T-helper 2 cell treated with Interferon-gamma antibody and Interleukin-4, amounts not matched to agents 100 ng/mL and 5 ng/mL, for 36 hours (primary cell): ENCODE measurements at regions not wholly inside any gene's neighbourhood (a gene's known extent, or its start where the extent isn't known, plus 50 kb on each side); places are given as distances from the start of the nearest gene placed in this dataset.

Experiments
- intact Hi-C: fragments of 100-400 bp; cut with micrococcal nuclease; formaldehyde crosslinking; loops from one replicate; pipeline ENCODE4 v1.15.1; 2023

DNA sequence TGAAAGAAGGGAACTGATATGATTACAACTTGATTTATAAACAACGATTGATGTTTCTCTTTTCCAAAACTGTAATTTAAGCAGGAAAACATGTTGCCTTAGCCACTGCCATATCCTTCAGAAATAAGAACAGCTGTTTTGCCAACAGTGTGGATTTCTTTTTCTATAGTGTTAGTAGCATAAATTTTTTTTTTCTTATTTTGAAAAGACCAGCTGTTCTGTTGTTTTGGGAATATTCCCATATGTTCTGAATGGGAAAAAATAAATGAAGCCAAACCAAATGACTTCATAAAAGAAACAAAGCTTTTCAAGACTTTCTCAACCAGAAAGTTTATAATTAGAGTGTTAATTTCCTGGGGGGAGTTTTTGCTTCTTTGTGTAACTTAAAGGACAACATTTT lies 83.9 kb upstream of the ARHGAP24 start:
- intact Hi-C loops: no loop called here

DNA sequence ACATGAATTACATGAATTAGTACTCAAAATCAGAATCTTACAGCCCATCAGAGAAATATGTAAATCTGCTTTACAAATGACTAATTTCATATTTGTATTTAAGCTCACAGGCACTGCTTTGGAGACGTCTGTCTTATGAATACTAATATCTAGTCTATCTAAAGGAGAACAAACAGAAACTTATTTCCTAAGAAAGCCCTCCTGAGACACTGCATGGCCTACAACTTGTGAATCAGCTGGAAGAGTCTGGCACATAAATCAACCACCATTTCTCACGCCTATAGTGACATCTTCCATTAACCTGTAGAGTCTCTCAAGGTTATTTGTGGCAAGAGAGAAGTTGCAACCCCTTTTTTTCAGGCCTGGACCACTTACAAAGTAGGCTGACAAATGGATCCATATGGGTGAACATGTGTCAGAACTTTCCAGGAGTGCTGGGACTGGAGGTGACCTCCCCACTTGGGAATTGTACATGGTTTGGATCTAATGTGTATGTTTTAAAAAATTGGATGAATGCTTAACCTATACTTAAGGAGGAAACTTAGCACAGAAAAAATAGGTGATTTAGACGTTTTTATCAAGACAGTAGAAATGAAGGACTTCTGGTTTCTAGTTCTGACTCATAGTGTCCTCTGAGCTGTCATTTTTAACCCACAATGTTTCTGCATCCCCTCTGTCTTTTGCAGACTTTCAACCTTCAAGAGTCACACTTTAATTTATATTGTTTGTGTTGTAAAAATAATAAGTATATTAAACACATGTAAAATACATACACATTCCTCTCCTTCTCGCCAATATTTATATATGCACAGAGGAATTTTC lies 83.2 kb upstream of the ARHGAP24 start:
- intact Hi-C loops: no loop called here

DNA sequence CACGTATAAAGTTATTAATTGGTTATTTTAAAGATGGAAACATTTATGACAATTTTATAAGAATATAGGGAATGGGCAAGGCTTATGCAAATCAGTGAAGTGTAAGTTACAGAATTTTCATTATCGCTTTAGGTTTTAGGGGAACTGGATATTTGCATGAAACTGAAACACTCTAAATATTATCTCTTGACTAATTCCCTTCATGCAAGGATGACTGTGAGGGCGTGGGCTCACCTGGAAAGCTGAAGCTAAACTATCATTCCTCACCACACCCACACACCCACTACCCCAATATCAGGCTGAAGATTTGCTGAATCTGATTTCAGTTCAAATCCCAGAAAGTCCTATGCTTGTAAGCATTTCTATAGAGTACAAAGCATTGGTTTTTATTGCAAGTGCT lies 81.7 kb upstream of the ARHGAP24 start:
- intact Hi-C loops: no loop called here

DNA sequence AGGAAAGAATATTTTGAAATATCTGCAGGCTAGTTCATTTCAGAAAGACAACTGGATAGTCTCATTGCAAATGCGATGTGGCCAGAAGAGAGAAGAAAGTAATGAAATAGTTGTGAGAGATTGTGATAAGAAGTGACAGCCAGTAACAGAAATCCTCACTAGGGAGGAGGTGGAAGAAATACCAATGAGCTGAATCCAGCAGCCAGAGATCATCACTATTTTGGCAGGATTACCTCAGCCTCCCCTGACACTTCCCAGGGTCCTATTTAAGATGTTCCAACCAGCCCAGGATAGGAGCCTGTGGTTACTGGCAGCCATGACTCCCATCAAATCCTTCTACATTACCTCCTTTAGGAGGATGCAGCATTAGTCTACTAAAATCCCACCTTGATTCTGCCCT lies 76.7 kb upstream of the ARHGAP24 start:
- intact Hi-C loops: no loop called here

DNA sequence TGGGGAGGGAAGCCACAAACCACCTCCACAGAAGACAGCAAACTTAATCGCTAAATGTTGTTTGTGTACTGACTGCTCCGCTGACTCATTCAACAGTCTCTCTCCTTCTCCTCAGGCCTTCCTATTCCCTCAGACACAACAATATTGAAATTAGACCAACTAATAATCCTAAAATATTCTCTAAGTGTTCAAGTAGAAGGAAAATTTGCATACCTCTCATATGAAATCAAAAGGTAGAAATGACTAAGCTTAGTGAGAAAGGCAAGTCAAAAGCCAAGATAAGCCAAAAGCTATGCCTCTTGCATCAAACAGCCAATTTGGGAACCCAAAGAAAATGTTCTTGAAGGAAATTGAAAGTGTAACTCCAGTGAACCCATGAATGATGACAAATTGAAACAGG lies 75.7 kb upstream of the ARHGAP24 start:
- intact Hi-C loops: no loop called here

DNA sequence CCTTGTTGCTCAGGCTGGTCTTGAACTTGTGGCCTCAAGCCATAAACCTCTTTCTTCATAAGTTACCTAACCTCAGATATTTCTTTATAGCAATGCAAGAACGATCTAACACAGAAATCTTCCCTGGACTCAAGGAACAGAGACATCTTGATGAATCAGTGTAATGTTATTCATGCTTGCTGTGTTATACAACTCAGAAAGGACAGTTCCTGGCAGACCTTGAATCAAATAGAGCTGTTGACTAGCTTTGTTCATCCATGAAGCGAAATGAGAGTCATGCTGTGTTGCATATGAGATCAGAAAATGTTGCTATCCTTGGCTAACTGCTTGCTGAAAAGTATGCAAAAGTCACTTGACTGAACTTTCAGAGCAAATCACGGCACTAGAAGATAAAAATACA lies 72.6 kb upstream of the ARHGAP24 start:
- intact Hi-C loops: no loop called here

DNA sequence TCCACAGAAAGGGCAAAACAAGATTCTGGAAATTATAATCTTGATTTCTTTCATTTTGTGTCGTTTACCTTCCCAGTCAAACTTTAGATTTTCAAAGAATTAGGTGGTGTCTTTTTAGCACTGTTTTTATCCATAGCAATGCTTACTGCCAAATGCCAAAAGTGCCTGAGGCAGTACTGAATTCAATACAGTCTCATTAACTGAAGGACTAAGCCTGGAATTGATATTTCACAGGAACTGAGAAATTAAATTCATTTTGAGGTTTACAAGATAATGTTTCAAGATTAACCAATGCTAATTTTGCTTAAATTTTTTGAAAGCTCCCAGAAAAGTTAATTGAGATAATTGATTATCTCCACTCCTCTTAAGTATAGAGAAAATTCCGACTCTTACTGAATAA lies 68.8 kb upstream of the ARHGAP24 start:
- intact Hi-C loops: no loop called here

DNA sequence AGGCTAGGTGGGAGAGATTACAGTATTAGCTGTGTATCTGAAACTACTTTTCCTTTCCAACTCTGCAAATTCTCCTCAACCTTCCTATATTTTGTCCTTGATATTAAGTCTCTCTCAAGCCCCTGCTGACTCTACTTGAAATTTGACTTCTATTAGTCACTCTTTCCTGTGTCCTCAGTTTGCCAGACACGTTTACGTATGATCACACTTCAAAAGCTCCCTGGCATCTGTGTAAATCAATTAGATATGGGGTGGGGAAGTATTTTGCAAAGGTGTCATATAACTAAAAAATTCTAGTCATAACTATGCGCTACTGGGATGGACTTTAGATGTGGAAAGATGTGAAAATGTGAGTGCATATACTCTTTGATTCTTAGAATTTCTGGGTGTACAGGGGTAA lies 67.4 kb upstream of the ARHGAP24 start:
- intact Hi-C loops: no loop called here

DNA sequence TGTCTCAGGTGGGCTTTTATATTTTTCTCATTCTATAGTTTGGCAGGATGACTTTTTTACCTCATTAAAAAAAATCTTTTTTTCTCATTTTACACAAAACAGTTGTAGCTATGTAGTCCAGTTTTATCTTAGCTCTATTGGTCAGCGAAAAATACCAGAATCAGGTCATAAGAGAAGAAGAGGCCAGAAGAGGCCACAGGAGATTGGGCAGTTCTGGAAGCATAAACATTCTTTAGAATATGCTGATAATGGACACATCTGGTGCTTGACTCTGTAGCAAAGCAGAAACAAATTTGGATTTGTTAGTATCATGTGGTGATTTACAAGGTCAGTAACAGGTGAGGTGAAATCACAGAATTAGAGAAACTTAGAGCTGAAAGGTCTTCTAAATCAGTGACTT lies 66.6 kb upstream of the ARHGAP24 start:
- intact Hi-C loops: no loop called here

DNA sequence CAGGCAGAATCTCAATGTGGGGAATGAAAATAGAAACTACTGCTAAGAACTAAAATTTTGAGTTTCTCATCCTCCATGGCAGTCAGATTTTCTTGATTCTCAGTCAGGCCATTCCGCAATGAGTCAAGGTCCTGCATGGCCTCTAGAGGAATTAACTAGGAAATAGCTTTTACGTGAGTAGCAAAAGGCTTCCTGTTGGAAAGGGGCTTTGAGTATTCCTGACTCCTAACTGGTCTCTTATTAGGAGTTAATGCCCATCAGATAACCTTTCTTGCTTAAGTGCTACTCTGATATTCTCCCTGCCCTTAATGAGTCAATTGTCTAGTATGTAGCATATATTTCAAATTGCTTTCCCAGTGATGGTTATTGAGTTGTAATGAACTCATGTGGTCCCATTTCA lies 65.7 kb upstream of the ARHGAP24 start:
- intact Hi-C loops: no loop called here

DNA sequence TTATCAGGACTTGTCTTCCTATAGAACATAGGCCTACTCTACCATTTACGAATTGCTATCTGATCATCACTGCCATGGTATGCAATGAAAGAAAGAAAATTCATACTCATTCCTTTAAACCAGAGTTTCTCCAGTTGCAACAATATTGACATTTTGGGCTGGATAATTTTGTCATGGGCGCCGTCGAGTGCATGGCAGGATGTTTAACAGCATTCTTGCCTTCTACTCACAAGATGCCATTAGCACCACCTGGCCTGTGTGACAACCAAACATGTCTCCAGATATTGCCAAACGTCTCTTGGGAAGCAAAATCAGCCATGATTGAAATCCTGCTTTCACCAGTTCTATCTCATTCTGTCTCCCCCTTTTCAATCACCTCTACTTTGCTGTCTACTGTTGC lies 63.6 kb upstream of the ARHGAP24 start:
- intact Hi-C loops: no loop called here

DNA sequence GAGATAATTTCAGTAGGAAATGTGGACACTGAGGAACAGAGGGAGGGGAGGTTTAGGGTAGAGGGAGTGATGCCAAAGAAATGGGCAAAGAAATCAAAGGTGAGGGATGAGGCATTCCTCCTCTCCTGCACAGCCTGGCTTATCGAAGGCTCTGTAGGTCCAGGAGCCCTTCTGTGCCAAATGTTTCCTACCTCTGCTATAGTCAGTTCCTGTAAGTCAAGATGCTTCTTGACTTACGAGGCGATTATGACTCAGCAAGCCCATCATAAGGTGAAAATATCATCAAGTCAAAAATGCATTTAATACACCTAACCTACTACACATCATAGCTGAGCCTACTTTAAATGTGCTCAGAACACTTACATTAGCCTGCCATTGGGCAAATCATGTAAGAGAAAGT lies 60.0 kb upstream of the ARHGAP24 start:
- intact Hi-C loops: no loop called here

DNA sequence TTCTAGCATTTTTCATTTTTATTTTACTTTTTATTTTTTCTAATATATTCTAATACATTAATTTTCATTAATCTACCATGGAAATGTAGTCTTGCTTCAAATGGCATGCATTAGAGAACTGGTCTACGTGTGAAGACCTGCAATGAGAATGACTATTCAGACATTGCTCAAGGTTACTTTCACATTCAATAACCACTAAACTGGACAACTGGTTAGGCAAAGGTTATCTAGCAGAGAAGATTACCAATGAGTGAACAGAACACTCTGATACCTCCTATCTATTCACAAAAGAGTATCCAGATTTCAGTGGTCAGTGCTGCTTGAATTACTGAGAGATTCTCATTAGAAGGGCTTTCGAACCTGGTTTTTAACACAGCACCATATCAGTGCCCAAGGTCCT lies 58.9 kb upstream of the ARHGAP24 start:
- intact Hi-C loops: no loop called here

DNA sequence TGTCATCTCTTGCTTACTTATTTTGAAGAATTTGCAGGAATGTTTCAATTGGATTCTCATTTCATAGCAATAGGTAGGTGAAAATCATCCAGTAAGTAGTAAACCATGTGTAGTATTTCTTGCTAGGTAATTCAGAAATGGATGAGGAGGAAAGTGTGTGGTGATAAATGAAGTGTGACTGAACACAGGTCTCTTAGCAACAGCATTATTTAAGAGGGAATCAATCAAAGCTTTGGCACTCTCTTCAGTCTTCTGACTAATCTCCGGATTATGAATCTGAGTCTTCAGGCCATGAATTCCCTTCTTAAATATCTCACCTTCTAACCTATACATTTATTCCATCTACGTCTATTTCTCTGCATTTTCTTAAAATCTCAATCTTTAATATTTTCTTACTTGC lies 55.8 kb upstream of the ARHGAP24 start:
- intact Hi-C loops: no loop called here

DNA sequence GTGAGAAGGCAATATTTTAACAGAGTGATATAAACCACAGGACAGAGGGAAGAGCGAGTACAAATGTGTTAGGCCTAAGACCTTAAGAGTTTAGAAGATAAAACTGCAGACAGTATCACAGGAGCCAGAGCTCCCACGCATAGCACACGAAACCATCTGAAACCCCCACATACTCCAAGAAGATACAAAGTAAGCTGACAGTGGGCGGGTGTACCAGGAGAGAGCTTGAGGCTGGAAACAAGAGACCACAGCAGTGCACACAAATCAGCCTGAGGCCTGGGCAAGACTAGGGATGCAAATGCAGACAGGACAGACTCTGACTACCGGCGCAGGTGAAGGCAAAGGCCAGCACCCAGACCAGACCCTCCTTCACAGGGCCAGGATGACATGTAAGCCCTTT lies 54.1 kb upstream of the ARHGAP24 start:
- intact Hi-C loops: no loop called here

DNA sequence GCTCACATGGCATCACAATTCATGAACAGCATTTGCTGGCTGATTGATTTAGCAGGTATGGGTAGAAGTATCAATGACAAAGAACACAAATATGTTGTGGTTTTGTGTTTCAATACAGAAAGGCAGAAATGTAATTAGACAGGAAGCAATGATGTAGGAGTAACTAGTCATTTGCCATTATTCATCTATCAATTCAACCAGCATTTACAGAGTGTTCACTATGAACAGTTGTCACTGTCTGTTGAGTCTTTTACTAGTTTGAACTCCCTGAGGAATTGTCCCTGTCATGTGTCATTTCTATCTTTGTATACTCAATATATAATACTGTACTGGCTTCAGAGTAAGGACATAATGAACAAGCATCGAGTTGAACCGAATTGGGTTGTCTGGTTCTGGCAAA lies 51.5 kb upstream of the ARHGAP24 start:
- intact Hi-C loops: no loop called here
